Endothelial cell (in vitro differentiated cells): ENCODE measurements at regions not wholly inside any gene's neighbourhood (a gene's known extent, or its start where the extent isn't known, plus 50 kb on each side); places are given as distances from the start of the nearest gene placed in this dataset.
"Not testable (repeated sequence)": the region's sequence is repeated elsewhere in the genome, so short reads cannot be mapped to it uniquely, and the experiment has no call there.

ENCODE experiments used
- DNase-seq: peaks from one replicate; pipeline ENCODE4 v3.0.0; 2021; ENCODE audit warnings: low spot score
- H3K27ac Mint-ChIP-seq: one replicate; pipeline ENCODE4 v1.8.0; 2021; ENCODE audit warnings: mixed read lengths, inconsistent platforms; ENCODE audit not compliant: unreplicated experiment
- H3K27me3 Mint-ChIP-seq: one replicate; pipeline ENCODE4 v1.8.0; 2021; ENCODE audit warnings: mild to moderate bottlenecking, moderate library complexity, mixed read lengths, inconsistent platforms; ENCODE audit not compliant: unreplicated experiment
- H3K36me3 Mint-ChIP-seq: one replicate; pipeline ENCODE4 v1.8.0; 2021; ENCODE audit warnings: mild to moderate bottlenecking, low read depth, mixed read lengths, inconsistent platforms; ENCODE audit not compliant: unreplicated experiment
- H3K4me1 Mint-ChIP-seq: one replicate; pipeline ENCODE4 v1.8.0; 2021; ENCODE audit warnings: mild to moderate bottlenecking, mixed read lengths, inconsistent platforms; ENCODE audit not compliant: unreplicated experiment
- H3K4me3 Mint-ChIP-seq: one replicate; pipeline ENCODE4 v1.8.0; 2021; ENCODE audit warnings: mild to moderate bottlenecking, mixed read lengths, inconsistent platforms; ENCODE audit not compliant: unreplicated experiment
- H3K9me3 Mint-ChIP-seq: one replicate; pipeline ENCODE4 v1.8.0; 2021; ENCODE audit warnings: mixed read lengths, inconsistent platforms; ENCODE audit not compliant: unreplicated experiment
- TF ChIP-seq, protein P1 (sequence below): fragments of 200-600 bp; sonication (generic); IDR thresholded peaks from one replicate; pipeline ENCODE4 v1.5.0; 2021; ENCODE audit warnings: antibody characterized with exemption; ENCODE audit not compliant: unreplicated experiment

DNA sequence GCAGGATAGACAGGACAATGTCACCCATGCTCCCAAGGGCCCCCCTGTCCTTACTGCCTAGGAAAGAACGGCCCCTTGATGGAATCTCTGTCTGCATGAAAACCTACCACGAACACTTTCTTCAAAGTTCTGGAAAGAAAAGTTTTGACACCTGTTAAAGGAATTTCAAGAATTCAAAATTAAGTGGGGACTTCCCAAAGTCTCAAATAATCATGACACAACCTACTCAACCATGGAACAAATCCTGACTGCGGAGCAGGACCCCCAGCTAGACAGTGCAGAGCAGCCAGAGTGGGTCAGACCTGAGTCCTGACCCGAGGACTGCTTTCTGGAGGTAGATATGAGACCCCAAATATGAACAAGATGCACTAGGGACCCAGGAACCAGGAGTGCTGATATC is 245.3 kb upstream of the NSMCE3 start:
- peaks cover 4% of the 10 kb centered on the region for H3K36me3 Mint-ChIP-seq
- H3K4me3 Mint-ChIP-seq = no peak overlapping the region
- H3K9me3 Mint-ChIP-seq = no peaks in the 10 kb centered on the region
- peaks cover 31% of the 10 kb centered on the region for H3K4me1 Mint-ChIP-seq
- H3K27me3 Mint-ChIP-seq = peaks cover 2% of the 10 kb centered on the region
- DNase-seq = no peak
- TF ChIP-seq, protein P1, sequence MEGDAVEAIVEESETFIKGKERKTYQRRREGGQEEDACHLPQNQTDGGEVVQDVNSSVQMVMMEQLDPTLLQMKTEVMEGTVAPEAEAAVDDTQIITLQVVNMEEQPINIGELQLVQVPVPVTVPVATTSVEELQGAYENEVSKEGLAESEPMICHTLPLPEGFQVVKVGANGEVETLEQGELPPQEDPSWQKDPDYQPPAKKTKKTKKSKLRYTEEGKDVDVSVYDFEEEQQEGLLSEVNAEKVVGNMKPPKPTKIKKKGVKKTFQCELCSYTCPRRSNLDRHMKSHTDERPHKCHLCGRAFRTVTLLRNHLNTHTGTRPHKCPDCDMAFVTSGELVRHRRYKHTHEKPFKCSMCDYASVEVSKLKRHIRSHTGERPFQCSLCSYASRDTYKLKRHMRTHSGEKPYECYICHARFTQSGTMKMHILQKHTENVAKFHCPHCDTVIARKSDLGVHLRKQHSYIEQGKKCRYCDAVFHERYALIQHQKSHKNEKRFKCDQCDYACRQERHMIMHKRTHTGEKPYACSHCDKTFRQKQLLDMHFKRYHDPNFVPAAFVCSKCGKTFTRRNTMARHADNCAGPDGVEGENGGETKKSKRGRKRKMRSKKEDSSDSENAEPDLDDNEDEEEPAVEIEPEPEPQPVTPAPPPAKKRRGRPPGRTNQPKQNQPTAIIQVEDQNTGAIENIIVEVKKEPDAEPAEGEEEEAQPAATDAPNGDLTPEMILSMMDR = no peak
- H3K27ac Mint-ChIP-seq = no peak overlapping the region

DNA sequence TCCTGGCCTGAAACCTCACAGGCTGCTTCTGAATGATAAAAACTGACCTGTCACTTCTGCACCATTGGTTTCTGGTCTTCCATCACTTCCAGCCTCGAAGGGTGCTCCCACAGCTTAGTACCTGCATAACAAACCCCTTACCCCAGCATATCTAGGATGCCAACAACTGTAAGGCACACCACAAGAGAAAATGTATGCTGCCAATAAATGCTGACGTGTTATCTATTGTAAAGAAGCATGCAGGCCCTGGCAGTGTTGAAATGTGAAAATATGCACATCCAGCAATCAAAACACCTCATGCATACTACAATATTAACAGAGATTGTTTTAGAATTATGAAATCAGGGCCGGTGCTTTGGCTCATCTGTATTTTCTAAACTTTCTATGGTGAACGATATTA is 242.0 kb upstream of the NSMCE3 start:
- DNase-seq = no peak
- no peak overlapping the region for H3K4me3 Mint-ChIP-seq
- no peaks in the 10 kb centered on the region for H3K9me3 Mint-ChIP-seq
- H3K4me1 Mint-ChIP-seq = peaks cover 4% of the 10 kb centered on the region
- H3K27me3 Mint-ChIP-seq = peaks cover 4% of the 10 kb centered on the region
- H3K36me3 Mint-ChIP-seq = peaks cover 4% of the 10 kb centered on the region
- H3K27ac Mint-ChIP-seq = no peak overlapping the region
- TF ChIP-seq, protein P1 = no peak

DNA sequence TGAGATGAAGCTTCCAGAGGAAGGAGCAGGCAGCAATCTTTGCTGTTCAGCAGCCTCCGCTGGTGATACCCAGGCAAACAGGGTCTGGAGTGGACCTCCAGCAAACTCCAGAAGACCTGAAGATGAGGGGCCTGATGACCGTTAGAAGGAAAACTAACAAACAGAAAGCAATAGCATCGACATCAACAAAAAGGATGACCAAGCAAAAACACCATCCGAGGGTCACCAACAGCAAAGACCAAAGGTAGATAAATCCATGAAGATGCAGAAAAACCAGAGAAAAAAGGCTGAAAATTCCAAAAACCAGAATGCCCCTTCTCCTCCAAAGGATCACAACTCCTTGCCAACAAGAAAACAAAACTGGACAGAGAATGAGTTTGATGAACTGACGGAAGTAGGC is 235.9 kb upstream of the NSMCE3 start:
- not testable (repeated sequence) for H3K36me3 Mint-ChIP-seq, H3K9me3 Mint-ChIP-seq, H3K4me3 Mint-ChIP-seq, H3K27me3 Mint-ChIP-seq, H3K4me1 Mint-ChIP-seq, DNase-seq, H3K27ac Mint-ChIP-seq

DNA sequence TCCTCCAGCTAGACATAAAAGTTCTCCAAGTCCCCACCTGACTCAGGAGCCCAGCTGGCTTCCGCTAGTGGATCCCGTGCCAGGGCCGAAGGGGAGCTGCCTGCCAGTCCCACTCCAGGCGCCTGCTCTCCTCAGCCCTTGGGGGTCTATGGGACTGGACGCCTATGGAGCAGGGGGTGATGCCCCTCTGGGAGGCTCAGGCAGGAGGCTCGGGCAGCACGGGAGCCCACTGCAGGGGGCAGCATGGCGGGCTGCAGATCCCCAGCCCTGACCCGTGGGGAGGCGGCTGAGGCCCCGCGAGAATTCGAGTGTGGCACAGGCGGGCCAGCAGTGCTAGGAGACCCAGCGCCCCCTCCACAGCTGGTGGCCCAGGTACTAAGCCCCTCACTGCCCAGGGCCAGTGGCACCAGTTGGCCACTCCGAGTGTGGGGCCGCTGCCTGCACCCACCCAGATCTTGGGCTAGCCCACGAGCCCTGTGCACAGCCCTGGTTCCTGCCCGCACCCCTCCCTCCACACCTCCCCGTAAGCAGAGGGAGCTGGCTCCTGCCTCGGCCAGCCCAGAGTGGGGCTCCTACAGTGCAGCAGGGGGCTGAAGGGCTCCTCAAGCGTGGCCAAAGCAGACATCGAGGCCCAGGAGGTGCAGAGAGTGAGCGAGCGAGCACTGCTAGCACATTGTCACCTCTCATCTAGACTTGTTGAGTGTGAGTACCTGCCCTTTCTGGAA is 221.3 kb upstream of the NSMCE3 start:
- Mint-ChIP-seq H3K27me3 (no peaks in the 10 kb centered on the region), H3K4me3 (no peak overlapping the region), H3K4me1 (peaks cover 29% of the 10 kb centered on the region), H3K36me3 (no peaks in the 10 kb centered on the region), H3K27ac (no peak overlapping the region), H3K9me3 (no peaks in the 10 kb centered on the region)
- TF ChIP-seq, protein P1 = no peak
- DNase-seq = no peak

DNA sequence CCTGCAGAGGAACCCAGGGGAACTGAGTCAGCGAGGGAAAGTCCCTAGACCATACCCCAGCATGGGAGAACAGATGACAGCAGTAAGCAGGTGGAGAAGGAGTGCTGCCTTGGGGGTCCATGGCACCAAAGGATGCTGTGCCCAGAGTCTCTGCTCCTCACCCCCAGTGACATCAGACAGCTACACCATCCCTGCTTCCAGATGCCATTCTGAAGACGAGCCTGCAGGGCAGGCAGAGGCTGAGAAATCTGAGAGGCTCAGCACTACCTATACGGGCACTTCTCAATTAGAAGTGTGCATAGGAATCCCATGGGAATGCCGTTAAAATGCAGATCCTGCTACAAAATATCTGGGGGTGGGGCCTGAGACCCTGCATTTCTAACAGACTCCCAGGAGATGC is 211.3 kb upstream of the NSMCE3 start:
- H3K4me3 Mint-ChIP-seq = no peak overlapping the region
- TF ChIP-seq, protein P1 = no peak
- H3K4me1 Mint-ChIP-seq = peaks cover 5% of the 10 kb centered on the region
- DNase-seq = no peak
- H3K27ac Mint-ChIP-seq = no peak overlapping the region
- H3K36me3 Mint-ChIP-seq = no peaks in the 10 kb centered on the region
- no peaks in the 10 kb centered on the region for H3K9me3 Mint-ChIP-seq
- H3K27me3 Mint-ChIP-seq = no peaks in the 10 kb centered on the region
